HEK293T (cell line): ENCODE measurements at regions not wholly inside any gene's neighbourhood (a gene's known extent, or its start where the extent isn't known, plus 50 kb on each side); places are given as distances from the start of the nearest gene placed in this dataset.

ENCODE experiments used
- BHLHE40 ChIP-seq: fragments of 450-650 bp; IDR thresholded peaks from 2 replicates; pipeline ENCODE4 v1.6.1; 2016; ENCODE audit warnings: mild to moderate bottlenecking, moderate library complexity, borderline replicate concordance
- CTBP1 ChIP-seq: fragments of 450-650 bp; IDR thresholded peaks from 2 replicates; pipeline ENCODE4 v1.6.1; 2016; ENCODE audit warnings: borderline replicate concordance
- FOXM1 ChIP-seq: fragments of 450-650 bp; IDR thresholded peaks from 2 replicates; pipeline ENCODE4 v1.6.1; 2017; ENCODE audit warnings: mild to moderate bottlenecking, borderline replicate concordance
- LEF1 ChIP-seq: fragments of 450-650 bp; IDR thresholded peaks from 2 replicates; pipeline ENCODE4 v1.6.1; 2017; ENCODE audit warnings: mild to moderate bottlenecking, borderline replicate concordance

- TF ChIP-seq FOXM1 (no peak), BHLHE40 (no peak), LEF1 (no peak), CTBP1 (no peak)
Observed at GRCh38 chr4:179116581-179116980, 1674.3 kb upstream of the AGA start.
